Osteocyte (in vitro differentiated cells): ENCODE measurements at regions not wholly inside any gene's neighbourhood (a gene's known extent, or its start where the extent isn't known, plus 50 kb on each side); places are given as distances from the start of the nearest gene placed in this dataset.

Source experiments
- DNase-seq: peaks from one replicate; pipeline ENCODE4 v3.0.0; 2021; ENCODE audit warnings: mixed read lengths; ENCODE audit not compliant: unreplicated experiment; ENCODE audit errors: extremely low spot score
- H3K27ac Mint-ChIP-seq: one replicate; pipeline ENCODE4 v1.8.0; 2021; ENCODE audit warnings: mild to moderate bottlenecking, mixed read lengths; ENCODE audit not compliant: unreplicated experiment
- H3K27me3 Mint-ChIP-seq: one replicate; pipeline ENCODE4 v1.8.0; 2021; ENCODE audit warnings: mixed read lengths; ENCODE audit not compliant: unreplicated experiment
- H3K36me3 Mint-ChIP-seq: one replicate; pipeline ENCODE4 v1.8.0; 2021; ENCODE audit warnings: mixed read lengths; ENCODE audit not compliant: unreplicated experiment
- H3K4me1 Mint-ChIP-seq: one replicate; pipeline ENCODE4 v1.8.0; 2021; ENCODE audit warnings: mixed read lengths; ENCODE audit not compliant: unreplicated experiment
- H3K4me3 Mint-ChIP-seq: one replicate; pipeline ENCODE4 v1.8.0; 2021; ENCODE audit warnings: mild to moderate bottlenecking, moderate library complexity, mixed read lengths; ENCODE audit not compliant: unreplicated experiment
- H3K9me3 Mint-ChIP-seq: one replicate; pipeline ENCODE4 v1.8.0; 2021; ENCODE audit warnings: mixed read lengths; ENCODE audit not compliant: unreplicated experiment
- CTCF ChIP-seq: fragments of 200-600 bp; sonication (generic); IDR thresholded peaks from 2 replicates; pipeline ENCODE4 v1.5.0; 2021; ENCODE audit warnings: antibody characterized with exemption, mild to moderate bottlenecking, moderate library complexity

- DNase-seq, result no peak
- no peak for TF ChIP-seq CTCF
- Mint-ChIP-seq H3K27ac (no peak overlapping the region), H3K4me1 (no peaks in the 10 kb centered on the region), H3K27me3 (no peaks in the 10 kb centered on the region), H3K9me3 (no peaks in the 10 kb centered on the region), H3K36me3 (no peaks in the 10 kb centered on the region), H3K4me3 (no peak overlapping the region)
Measured at GRCh38 chr21:19275065-19275464, 871.5 kb upstream of the TMPRSS15 start.

GRCh38 chr21:19276665-19277064, 873.1 kb upstream of the TMPRSS15 start:
- no peaks in the 10 kb centered on the region for H3K36me3 Mint-ChIP-seq
- no peaks in the 10 kb centered on the region for H3K27me3 Mint-ChIP-seq
- TF ChIP-seq CTCF, result no peak
- no peaks in the 10 kb centered on the region for H3K9me3 Mint-ChIP-seq
- H3K4me1 Mint-ChIP-seq, result no peaks in the 10 kb centered on the region
- no peak overlapping the region for H3K4me3 Mint-ChIP-seq
- DNase-seq, result no peak
- H3K27ac Mint-ChIP-seq, result no peak overlapping the region

GRCh38 chr21:19286876-19287275, 883.3 kb upstream of the TMPRSS15 start:
- H3K4me3 Mint-ChIP-seq, result no peak overlapping the region
- H3K9me3 Mint-ChIP-seq, result no peaks in the 10 kb centered on the region
- no peaks in the 10 kb centered on the region for H3K36me3 Mint-ChIP-seq
- no peak for DNase-seq
- H3K27ac Mint-ChIP-seq, result no peak overlapping the region
- H3K27me3 Mint-ChIP-seq, result peaks cover 7% of the 10 kb centered on the region
- no peaks in the 10 kb centered on the region for H3K4me1 Mint-ChIP-seq
- TF ChIP-seq CTCF, result no peak

GRCh38 chr21:19290328-19290727, 886.7 kb upstream of the TMPRSS15 start:
- DNase-seq, result no peak
- no peaks in the 10 kb centered on the region for H3K4me1 Mint-ChIP-seq
- H3K36me3 Mint-ChIP-seq, result peaks cover 4% of the 10 kb centered on the region
- H3K9me3 Mint-ChIP-seq, result peaks cover 8% of the 10 kb centered on the region
- H3K27ac Mint-ChIP-seq, result no peak overlapping the region
- peaks cover 3% of the 10 kb centered on the region for H3K27me3 Mint-ChIP-seq
- H3K4me3 Mint-ChIP-seq, result no peak overlapping the region
- no peak for TF ChIP-seq CTCF

- H3K27me3 Mint-ChIP-seq, result no peaks in the 10 kb centered on the region
Measured at GRCh38 chr21:19320291-19320690, 916.7 kb upstream of the TMPRSS15 start.

More at GRCh38 chr21:19320291-19320690, 916.7 kb upstream of the TMPRSS15 start:
- TF ChIP-seq CTCF, result no peak
- peaks cover 38% of the 10 kb centered on the region for H3K4me1 Mint-ChIP-seq
- H3K4me3 Mint-ChIP-seq, result no peak overlapping the region
- H3K27ac Mint-ChIP-seq, result no peak overlapping the region
- H3K9me3 Mint-ChIP-seq, result peaks cover 4% of the 10 kb centered on the region
- H3K36me3 Mint-ChIP-seq, result no peaks in the 10 kb centered on the region
- no peak for DNase-seq
